ENCODE measurements at regions not wholly inside any gene's neighbourhood (a gene's known extent, or its start where the extent isn't known, plus 50 kb on each side); places are given as distances from the start of the nearest gene placed in this dataset.

DNA sequence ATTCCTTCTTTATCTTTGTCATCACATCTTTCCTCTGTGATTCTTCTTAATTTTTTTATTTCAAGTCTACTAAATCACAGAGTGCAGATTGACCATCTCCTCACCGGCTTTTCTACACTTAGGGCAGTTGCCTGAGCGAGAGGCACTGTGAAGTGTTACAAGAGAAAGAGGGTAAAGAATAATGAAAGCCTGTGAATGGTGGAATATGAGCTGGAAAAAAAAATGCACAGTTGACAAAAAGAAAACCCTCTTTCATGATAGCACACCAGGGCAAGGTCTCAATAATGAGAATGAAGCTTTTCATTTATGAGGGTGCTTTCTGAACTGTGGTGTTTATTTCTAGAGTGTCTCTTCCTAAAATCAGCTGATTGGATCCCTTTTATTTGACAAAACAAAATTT, 106.2 kb upstream of the PDE3A start:
- Histone ChIP-seq H3K4me3 (replicated peaks in 1 of 4; ENCODE audit: control extremely low read depth in 1 of 4, insufficient read depth in 1 of 4, low read depth in 3 of 4, low read length in 4 of 4) (no peak overlapping the region), H3K27me3 (ENCODE audit: control insufficient read depth, insufficient read depth, low read length) (no peaks in the 10 kb centered on the region), H3K4me2 (ENCODE audit: extremely low read depth, insufficient read depth, low read length) (no peak overlapping the region), H3K4me1 (ENCODE audit: control insufficient read depth, extremely low read depth, insufficient read depth, low read length) (no peaks in the 10 kb centered on the region), H3K9ac (ENCODE audit: insufficient read depth, low read length) (no peak overlapping the region), H4K20me1 (ENCODE audit: control insufficient read depth, extremely low read depth, insufficient read depth, low read length) (no peaks in the 10 kb centered on the region), H3K9me3 (ENCODE audit: control insufficient read depth, insufficient read depth, low read depth, low read length) (no peaks in the 10 kb centered on the region), H3K36me3 (ENCODE audit: control insufficient read depth, insufficient read depth, low read length) (no peaks in the 10 kb centered on the region), H3K79me2 (ENCODE audit: control insufficient read depth, insufficient read depth, low read length) (no peaks in the 10 kb centered on the region), H3K27ac (ENCODE audit: insufficient read depth, low read length) (no peak overlapping the region), H2AFZ (ENCODE audit: low read length) (no peak overlapping the region)
- no peak for DNase-seq (ENCODE audit: low read depth in 2 of 2)
- TF ChIP-seq, protein P1, sequence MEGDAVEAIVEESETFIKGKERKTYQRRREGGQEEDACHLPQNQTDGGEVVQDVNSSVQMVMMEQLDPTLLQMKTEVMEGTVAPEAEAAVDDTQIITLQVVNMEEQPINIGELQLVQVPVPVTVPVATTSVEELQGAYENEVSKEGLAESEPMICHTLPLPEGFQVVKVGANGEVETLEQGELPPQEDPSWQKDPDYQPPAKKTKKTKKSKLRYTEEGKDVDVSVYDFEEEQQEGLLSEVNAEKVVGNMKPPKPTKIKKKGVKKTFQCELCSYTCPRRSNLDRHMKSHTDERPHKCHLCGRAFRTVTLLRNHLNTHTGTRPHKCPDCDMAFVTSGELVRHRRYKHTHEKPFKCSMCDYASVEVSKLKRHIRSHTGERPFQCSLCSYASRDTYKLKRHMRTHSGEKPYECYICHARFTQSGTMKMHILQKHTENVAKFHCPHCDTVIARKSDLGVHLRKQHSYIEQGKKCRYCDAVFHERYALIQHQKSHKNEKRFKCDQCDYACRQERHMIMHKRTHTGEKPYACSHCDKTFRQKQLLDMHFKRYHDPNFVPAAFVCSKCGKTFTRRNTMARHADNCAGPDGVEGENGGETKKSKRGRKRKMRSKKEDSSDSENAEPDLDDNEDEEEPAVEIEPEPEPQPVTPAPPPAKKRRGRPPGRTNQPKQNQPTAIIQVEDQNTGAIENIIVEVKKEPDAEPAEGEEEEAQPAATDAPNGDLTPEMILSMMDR (conservative IDR thresholded peaks at IDR 0.05 in 1 of 2, IDR thresholded peaks at IDR 0.05 in 1 of 2; ENCODE audit: low read depth in 1 of 2, low read length in 2 of 2), result no peak
- no peak for TF ChIP-seq EZH2 (IDR thresholded peaks at IDR 0.05; ENCODE audit: low read length, missing control alignments)

DNA sequence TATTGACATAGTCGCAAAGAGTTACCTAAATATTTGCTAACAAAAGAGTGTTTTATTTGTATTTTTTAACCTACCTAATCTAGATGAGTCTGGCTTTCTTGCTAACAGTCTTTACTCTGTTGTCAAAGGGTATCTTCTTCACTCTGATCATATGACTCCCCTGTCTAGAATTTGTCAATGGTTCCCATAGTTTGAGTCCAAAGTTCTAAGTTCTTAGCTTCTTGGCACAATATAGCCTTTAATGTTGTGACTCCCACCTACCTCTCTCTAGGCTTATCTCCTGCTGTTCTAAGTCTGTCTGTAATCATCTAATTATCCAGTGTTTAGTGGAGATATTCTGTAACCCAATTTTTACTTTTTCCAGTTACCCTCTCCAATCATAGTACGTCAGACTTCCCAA, 104.3 kb upstream of the PDE3A start:
- TF ChIP-seq, protein P1 (conservative IDR thresholded peaks at IDR 0.05 in 1 of 2, IDR thresholded peaks at IDR 0.05 in 1 of 2; ENCODE audit: low read depth in 1 of 2, low read length in 2 of 2), result no peak
- TF ChIP-seq EZH2 (IDR thresholded peaks at IDR 0.05; ENCODE audit: low read length, missing control alignments), result no peak
- DNase-seq (ENCODE audit: low read depth in 2 of 2), result no peak

DNA sequence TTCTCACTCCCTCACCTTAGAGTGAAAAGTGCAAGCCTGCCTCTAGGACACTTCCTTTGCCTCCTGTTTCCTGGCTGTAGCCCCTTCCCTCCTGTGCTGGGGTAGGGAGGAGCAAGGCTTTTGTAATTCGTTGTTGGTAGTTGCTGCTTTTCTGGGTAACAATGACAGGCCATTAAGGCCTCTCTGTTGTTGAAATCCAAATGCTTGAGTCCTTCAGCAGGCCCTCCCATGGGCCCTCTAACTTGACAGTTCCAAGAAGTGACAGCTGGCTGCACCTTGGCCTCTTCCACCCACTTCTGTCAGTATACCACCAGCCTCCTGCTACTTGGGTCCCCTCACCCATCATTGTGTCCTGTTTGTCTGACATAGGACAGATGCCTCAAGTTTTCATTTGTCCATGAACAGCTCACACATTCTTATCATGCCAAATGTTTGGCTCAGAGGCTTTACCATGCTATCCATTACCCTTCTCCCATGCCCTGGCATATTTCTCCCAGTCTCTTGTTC, 103.7 kb upstream of the PDE3A start:
- H3K4me2 ChIP-seq (ENCODE audit: extremely low read depth, insufficient read depth, low read length), result no peak overlapping the region
- no peaks in the 10 kb centered on the region for H4K20me1 ChIP-seq (ENCODE audit: control insufficient read depth, extremely low read depth, insufficient read depth, low read length)
- no peak for TF ChIP-seq EZH2 (IDR thresholded peaks at IDR 0.05; ENCODE audit: low read length, missing control alignments)
- TF ChIP-seq, protein P1 (conservative IDR thresholded peaks at IDR 0.05 in 1 of 2, IDR thresholded peaks at IDR 0.05 in 1 of 2; ENCODE audit: low read depth in 1 of 2, low read length in 2 of 2), result no peak
- no peaks in the 10 kb centered on the region for H3K36me3 ChIP-seq (ENCODE audit: control insufficient read depth, insufficient read depth, low read length)
- no peak overlapping the region for H3K4me3 ChIP-seq (replicated peaks in 1 of 4; ENCODE audit: control extremely low read depth in 1 of 4, insufficient read depth in 1 of 4, low read depth in 3 of 4, low read length in 4 of 4)
- no peak overlapping the region for H2AFZ ChIP-seq (ENCODE audit: low read length)
- no peaks in the 10 kb centered on the region for H3K27me3 ChIP-seq (ENCODE audit: control insufficient read depth, insufficient read depth, low read length)
- H3K27ac ChIP-seq (ENCODE audit: insufficient read depth, low read length), result no peak overlapping the region
- H3K9ac ChIP-seq (ENCODE audit: insufficient read depth, low read length), result no peak overlapping the region
- no peaks in the 10 kb centered on the region for H3K9me3 ChIP-seq (ENCODE audit: control insufficient read depth, insufficient read depth, low read depth, low read length)
- DNase-seq (ENCODE audit: low read depth in 2 of 2), result peak in 1 of 2 donors; percentile 32
- no peaks in the 10 kb centered on the region for H3K79me2 ChIP-seq (ENCODE audit: control insufficient read depth, insufficient read depth, low read length)
- H3K4me1 ChIP-seq (ENCODE audit: control insufficient read depth, extremely low read depth, insufficient read depth, low read length), result no peaks in the 10 kb centered on the region

More for the DNA sequence above, 104.3 kb upstream of the PDE3A start:
- no peak overlapping the region for H3K27ac ChIP-seq (ENCODE audit: insufficient read depth, low read length)
- no peak overlapping the region for H3K9ac ChIP-seq (ENCODE audit: insufficient read depth, low read length)
- no peak overlapping the region for H3K4me2 ChIP-seq (ENCODE audit: extremely low read depth, insufficient read depth, low read length)
- H3K4me1 ChIP-seq (ENCODE audit: control insufficient read depth, extremely low read depth, insufficient read depth, low read length), result no peaks in the 10 kb centered on the region
- H4K20me1 ChIP-seq (ENCODE audit: control insufficient read depth, extremely low read depth, insufficient read depth, low read length), result no peaks in the 10 kb centered on the region
- H3K79me2 ChIP-seq (ENCODE audit: control insufficient read depth, insufficient read depth, low read length), result no peaks in the 10 kb centered on the region
- H2AFZ ChIP-seq (ENCODE audit: low read length), result no peak overlapping the region
- H3K9me3 ChIP-seq (ENCODE audit: control insufficient read depth, insufficient read depth, low read depth, low read length), result no peaks in the 10 kb centered on the region
- H3K4me3 ChIP-seq (replicated peaks in 1 of 4; ENCODE audit: control extremely low read depth in 1 of 4, insufficient read depth in 1 of 4, low read depth in 3 of 4, low read length in 4 of 4), result no peak overlapping the region
- H3K36me3 ChIP-seq (ENCODE audit: control insufficient read depth, insufficient read depth, low read length), result no peaks in the 10 kb centered on the region
- no peaks in the 10 kb centered on the region for H3K27me3 ChIP-seq (ENCODE audit: control insufficient read depth, insufficient read depth, low read length)

Data from fibroblast of lung (primary cell).